Fibroblast of pulmonary artery (primary cell): ENCODE measurements at regions not wholly inside any gene's neighbourhood (a gene's known extent, or its start where the extent isn't known, plus 50 kb on each side); places are given as distances from the start of the nearest gene placed in this dataset.
"Not testable (repeated sequence)": the region's sequence is repeated elsewhere in the genome, so short reads cannot be mapped to it uniquely, and the experiment has no call there.

Source experiments
- DNase-seq: peaks from one replicate; pipeline ENCODE4 v3.0.0-alpha.2; 2010; ENCODE audit warnings: low read depth
- H3K4me3 ChIP-seq: replicated peaks from 2 replicates; pipeline ENCODE4 v1.5.1; 2011; ENCODE audit warnings: low read depth, mild to moderate bottlenecking, control low read depth, low read length, moderate library complexity
- TF ChIP-seq, protein P1 (sequence below): IDR thresholded peaks from 2 replicates; pipeline ENCODE4 v1.5.1; 2011; ENCODE audit warnings: mild to moderate bottlenecking, control low read depth, low read length, inconsistent platforms; ENCODE audit errors: missing control alignments

DNA sequence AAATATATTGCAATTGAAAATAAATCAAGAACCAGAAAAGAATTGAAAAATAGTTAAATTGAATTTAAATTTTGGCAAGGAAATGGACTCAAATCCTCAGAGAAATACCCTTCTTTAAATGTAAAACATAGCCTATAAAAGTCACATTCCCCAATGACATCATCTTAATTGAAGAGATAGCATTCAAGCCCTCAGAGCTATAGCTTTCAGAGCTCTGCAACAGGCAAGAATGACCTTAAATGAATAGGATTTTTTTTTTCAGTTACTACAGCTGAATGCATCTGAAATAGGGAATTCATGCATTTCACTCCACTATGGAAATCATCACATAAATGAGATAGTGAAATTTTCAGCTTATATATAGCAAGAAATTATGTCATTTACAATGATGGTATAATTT lies 1049.0 kb downstream of the OLFM4 start:
- no peak for DNase-seq
- TF ChIP-seq, protein P1, sequence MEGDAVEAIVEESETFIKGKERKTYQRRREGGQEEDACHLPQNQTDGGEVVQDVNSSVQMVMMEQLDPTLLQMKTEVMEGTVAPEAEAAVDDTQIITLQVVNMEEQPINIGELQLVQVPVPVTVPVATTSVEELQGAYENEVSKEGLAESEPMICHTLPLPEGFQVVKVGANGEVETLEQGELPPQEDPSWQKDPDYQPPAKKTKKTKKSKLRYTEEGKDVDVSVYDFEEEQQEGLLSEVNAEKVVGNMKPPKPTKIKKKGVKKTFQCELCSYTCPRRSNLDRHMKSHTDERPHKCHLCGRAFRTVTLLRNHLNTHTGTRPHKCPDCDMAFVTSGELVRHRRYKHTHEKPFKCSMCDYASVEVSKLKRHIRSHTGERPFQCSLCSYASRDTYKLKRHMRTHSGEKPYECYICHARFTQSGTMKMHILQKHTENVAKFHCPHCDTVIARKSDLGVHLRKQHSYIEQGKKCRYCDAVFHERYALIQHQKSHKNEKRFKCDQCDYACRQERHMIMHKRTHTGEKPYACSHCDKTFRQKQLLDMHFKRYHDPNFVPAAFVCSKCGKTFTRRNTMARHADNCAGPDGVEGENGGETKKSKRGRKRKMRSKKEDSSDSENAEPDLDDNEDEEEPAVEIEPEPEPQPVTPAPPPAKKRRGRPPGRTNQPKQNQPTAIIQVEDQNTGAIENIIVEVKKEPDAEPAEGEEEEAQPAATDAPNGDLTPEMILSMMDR, result no peak
- no peak overlapping the region for H3K4me3 ChIP-seq

DNA sequence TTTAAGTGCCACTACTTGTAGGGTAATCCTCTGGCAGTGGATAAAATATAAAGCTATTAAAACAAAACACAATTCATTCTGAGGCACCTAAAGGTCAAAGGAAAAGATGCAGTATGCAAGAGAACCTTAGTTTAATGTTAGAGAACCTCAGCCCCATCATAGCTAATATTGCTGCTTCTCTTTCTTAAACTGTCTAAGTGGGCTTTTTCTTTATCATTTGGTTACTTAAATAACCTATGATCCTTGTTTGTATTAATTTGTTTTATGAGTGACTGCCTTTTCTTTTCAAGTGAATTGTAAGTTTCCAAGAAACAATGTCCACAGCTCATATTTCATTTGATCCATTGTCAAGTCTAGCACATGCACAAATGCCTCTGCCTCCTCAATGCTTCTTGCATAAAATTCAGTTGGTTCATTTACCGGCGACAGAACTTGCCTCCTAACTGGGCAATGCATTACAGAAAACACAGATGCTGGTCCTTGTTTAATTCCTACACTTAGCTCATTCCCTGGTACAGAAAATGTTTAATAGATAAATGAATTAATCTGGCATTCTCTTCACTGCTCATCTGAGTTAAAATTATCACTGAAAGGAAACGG lies 1049.8 kb downstream of the OLFM4 start:
- TF ChIP-seq, protein P1, result no peak
- DNase-seq, result no peak
- no peak overlapping the region for H3K4me3 ChIP-seq

DNA sequence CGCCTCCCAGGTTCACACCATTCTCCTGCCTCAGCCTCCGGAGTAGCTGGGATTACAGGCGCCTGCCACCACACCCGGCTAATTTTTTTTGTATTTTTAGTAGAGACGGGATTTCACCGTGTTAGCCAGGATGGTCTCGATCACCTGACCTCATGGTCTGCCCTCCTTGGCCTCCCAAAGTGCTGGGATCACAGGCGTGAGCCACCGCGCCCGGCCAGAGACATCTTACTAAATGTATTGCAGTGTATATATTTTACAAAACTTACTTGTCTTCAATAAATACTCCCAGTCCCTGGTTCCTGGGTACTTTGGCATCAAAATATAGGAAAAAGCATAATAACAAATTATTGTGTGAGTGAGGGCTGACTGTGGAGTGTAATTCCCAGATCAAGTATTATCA lies 1053.7 kb downstream of the OLFM4 start:
- DNase-seq, H3K4me3 ChIP-seq: not testable (repeated sequence)

DNA sequence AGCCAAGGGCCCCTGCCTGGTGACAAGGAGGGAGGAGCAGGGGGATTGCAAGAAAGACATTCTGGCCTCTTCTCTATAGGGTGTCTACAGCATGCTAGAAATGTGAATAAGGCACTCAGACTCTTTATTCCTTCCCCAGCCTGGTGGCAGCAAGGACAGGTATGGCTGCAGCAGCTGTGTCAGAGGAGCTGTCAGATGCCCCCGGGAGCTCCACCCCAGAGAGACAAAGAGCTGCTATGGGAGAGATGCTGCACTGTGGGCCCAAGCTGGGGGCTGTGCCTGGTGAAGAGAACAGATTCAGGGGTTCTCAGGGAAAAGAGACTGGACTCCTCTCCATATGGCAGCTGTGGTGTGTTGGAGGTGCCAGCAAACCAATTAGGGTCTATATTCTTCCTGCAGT lies 1063.3 kb downstream of the OLFM4 start:
- no peak for DNase-seq
- TF ChIP-seq, protein P1, result no peak
- H3K4me3 ChIP-seq, result no peak overlapping the region

DNA sequence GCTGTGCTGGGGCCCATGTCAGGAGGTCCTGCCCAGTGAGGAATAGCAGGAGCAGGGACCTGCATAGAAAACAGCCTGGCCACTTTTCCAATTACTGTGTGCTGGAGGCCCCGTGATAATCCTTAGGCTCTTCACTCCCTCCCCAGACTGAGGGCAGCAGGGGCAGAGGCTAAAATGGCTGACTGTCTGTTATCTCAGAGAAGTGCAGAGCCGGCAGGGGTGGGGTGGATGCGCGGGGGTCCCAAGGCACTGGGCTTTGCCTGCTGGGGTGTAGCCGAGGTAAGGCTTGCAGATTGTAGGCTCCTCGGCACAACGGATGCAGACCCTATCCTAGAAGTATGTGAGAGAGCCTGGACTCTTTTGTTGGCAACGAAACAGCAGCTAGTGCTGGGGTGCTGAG lies 1064.1 kb downstream of the OLFM4 start:
- TF ChIP-seq, protein P1, result no peak
- no peak for DNase-seq
- H3K4me3 ChIP-seq, result no peak overlapping the region

DNA sequence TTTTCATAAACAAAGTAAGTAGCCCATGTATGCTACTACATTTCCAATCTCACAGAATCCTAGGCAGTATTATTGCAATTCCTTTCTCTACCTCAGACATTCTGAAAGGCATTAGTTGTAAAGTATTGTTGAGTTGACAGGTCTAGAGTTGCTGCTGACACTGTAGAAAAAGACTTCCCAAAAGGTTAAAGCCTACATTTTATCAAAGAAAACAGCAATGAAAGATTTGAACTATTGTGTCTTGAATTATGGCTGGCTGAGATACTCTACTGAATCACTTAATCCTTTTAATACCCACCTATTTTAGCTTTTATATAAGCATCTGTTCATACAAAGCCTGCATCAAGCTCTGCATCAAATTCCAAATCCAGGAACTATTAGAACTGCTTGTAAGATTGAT lies 1082.0 kb downstream of the OLFM4 start:
- DNase-seq, result no peak
- TF ChIP-seq, protein P1, result no peak
- no peak overlapping the region for H3K4me3 ChIP-seq

DNA sequence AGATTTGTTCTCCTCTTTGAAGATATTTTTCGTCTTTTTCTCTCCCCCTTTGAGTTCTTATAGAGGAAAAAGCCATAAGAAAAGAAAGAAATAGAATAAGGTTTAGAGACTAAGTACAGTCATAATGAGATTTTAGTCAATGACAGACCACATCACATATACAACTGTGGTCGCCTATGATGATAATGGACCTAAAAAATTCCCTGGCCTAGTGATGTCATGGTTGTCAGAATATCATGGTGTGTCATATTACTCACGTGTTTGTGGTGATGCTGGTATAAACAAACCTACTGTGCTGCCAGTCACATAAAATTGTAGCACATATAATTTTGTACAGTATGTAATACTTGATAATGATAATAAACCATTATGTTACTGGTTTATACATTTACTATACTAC lies 1096.1 kb downstream of the OLFM4 start:
- TF ChIP-seq, protein P1, result no peak
- H3K4me3 ChIP-seq, result no peak overlapping the region
- no peak for DNase-seq

DNA sequence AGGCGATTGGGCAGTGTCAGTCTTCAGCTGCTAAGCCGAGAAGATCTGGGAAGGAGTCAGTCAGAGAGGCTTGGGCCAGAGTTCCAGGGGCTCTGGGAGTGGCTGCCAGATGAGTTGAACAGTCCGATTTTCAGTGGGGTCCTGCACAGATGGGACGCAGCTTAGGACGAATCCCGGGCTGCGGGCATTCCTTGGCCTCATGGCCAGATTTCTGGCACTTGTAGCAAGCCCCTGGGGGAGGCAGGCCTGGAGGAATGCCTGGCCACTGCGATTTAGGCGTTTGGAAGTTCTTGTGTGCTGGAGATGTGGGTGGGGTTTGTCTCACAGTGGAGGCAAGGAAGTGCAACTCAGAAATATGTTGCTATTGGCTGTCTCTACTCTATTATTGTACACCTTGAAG lies 1102.3 kb downstream of the OLFM4 start:
- not testable (repeated sequence) for H3K4me3 ChIP-seq, DNase-seq

DNA sequence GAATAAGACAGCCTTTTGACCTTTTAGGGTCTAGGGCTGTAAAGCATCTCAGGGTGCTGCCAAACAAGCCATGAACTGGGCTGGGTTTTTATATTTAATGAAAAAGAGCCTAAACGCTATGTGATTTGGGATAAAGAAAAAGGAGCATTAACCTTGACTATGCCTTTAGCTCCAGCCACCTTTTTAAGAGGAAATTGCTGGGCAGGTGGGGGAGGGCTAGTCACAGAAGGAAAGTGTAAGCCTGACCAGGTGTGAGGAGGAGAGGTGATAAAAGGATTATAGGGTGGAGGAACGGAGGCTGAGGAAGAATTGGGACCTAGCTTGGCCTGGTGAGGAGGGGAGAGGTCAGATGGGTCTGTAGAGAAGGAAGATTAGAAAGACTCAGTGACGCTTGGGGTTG lies 1102.8 kb downstream of the OLFM4 start:
- H3K4me3 ChIP-seq, DNase-seq: not testable (repeated sequence)

DNA sequence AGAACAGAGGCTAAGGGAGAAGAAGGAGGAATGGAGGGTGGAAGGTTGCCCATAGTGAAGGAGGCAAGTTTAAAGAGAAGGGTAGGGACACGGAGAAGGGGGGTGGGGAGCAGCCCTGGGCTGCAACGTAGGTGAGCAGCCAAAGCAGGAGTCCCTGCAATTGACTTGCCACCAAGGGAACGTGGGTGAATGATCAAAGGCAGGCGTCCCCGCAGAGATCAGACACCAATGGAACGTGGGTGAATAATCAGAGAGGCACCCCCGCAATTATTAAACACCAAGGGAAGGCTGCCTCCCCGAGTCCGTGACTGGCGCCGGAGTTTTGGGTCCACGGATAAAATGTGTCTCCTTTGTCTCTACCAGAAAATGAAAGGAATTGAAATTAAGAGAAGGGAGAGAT lies 1103.5 kb downstream of the OLFM4 start:
- not testable (repeated sequence) for DNase-seq, H3K4me3 ChIP-seq

DNA sequence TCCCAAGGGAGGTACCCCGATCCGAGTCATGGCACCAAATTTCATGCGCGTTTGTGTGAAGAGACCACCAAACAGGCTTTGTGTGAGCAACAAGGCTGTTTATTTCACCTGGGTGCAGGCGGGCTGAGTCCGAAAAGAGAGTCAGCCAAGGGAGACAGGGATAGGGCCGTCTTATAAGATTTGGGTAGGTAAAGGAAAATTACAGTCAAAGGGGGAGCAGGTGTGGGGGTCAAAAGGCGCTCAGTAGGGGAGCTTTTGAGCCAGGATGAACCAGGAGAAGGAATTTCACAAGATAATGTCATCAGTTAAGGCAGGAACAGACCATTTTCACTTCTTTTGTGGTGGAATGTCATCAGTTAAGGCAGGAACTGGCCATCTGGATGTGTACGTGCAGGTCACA lies 1104.1 kb downstream of the OLFM4 start:
- not testable (repeated sequence) for DNase-seq, H3K4me3 ChIP-seq
